Esophagus squamous epithelium (tissue), 4 donors: ENCODE measurements at regions not wholly inside any gene's neighbourhood (a gene's known extent, or its start where the extent isn't known, plus 50 kb on each side); places are given as distances from the start of the nearest gene placed in this dataset.

ENCODE experiments used
- CTCF ChIP-seq, 6 experiments: fragments of 450-650 bp in 4 of 6; fragments of 200-600 bp in 2 of 6; sonication (generic) in 2 of 6; IDR thresholded peaks; one replicate each; pipeline ENCODE4 v1.5.1; 2016 to 2019; ENCODE audit warnings: antibody characterized with exemption in 6 of 6, mild to moderate bottlenecking in 4 of 6, moderate library complexity in 4 of 6
- POLR2A ChIP-seq, 4 donors: fragments of 450-650 bp; IDR thresholded peaks; one replicate each; pipeline ENCODE4 v1.6.1; 2017; ENCODE audit warnings: antibody characterized with exemption in 4 of 4, mild to moderate bottlenecking in 4 of 4, moderate library complexity in 3 of 4

GRCh38 chr4:65249111-65249510 is 421.2 kb downstream of the EPHA5 start:
- TF ChIP-seq CTCF (IDR thresholded peaks at IDR 0.05) (no peak), POLR2A (IDR thresholded peaks at IDR 0.05) (no peak)
